ENCODE measurements at regions not wholly inside any gene's neighbourhood (a gene's known extent, or its start where the extent isn't known, plus 50 kb on each side); places are given as distances from the start of the nearest gene placed in this dataset.
A peak's percentile ranks its signal among the peaks of the same experiment; 100 is the strongest.
"Not testable (repeated sequence)": the region's sequence is repeated elsewhere in the genome, so short reads cannot be mapped to it uniquely, and the experiment has no call there.

DNA sequence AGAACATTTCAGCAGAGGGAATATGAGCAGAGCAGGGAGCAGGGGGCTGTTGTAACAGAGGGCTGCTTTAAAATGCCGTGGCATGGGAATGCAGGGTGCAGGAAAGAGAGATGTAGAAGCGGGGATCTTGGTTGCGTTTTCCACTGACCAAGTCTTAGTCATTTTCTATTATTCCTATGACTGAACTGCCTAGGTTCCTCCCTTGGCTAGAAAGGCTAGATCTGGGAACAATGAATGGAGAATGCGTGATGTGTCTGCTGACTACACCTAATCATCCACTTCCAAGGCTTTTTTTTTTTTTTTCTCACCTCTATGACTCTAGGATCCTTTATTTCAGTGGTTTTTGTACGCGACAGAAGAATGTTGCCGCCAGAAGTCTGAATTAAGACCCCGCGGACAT lies 607.4 kb upstream of the TBL1XR1 start:
- DNase-seq, result no peak

DNA sequence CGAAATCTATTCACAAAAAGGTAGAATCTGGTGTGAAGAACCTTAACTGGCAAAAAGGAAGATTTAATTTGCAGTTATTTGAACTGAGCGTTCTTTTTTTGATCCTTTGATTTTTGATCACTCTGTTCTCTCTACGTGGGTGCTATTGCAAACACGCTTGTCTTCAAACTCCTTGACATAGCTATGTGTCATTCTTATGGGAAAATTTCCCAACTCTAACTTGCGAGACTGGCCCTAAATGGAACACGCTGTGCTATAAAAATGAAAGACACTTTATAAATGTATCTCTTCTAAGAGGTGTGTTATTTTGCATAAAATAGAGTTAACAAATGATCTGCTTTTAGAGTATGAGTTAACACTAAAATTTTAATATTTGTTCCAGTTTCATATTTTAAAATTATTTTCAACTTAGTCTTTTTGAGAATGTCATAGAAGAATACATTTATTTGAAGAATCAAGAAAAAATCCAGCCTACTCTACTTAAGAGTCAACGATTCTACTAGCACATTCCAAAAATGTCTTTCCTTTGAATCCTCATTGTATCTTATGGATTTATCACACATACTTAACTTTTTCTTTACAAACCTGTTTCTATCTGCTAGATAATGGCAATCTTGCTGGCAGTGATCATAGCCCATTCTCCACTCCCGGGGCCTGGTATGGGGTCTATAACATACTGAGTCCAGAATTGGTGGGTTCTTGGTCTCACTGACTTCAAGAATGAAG lies 610.0 kb upstream of the TBL1XR1 start:
- no peak for DNase-seq

DNA sequence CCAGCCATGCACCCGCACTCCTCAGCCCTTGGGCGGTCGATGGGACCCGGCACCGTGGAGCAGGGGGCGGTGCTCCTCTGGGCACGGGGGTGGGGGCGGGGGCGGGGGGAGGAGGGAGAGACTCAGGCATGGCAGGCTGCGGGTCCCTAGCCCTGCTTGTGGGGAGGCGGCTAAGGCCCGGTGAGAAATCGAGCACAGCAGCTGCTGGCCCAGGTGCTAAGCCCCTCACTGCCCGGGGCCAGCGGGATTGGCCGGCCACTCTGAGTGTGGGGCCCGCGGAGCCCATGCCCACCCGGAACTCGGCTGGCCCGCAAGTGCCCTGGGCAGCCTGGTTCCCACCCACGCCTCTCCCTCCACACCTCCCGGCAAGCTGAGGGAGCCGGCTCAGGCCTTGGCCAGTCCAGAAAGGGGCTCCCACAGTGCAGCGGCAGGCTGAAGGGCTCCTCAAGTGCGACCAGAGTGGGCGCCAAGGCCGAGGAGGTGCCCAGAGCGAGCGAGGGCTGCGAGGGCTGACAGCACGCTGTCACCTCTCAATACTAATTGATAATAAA lies 611.7 kb upstream of the TBL1XR1 start:
- not testable (repeated sequence) for DNase-seq

DNA sequence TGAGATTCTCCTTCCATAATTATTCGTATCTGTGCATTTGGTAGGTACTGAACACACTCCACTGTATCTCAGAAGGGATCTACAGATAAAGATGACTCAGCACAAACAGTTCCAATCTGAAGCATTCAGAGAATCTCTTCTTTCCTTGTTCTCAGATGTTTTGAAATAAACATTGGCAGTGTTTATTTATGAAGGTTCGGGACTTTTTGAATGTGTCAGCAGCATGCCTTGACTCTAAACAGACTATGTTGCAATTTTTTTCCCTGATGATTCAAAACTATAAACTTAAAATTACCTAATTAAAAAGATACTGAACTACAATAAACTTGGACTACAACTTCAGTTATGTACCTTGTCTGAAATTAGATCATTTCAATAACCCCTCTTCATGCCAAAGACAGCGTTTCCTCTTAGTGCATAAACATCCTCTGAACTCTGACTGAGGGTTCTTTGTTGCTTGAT lies 612.9 kb upstream of the TBL1XR1 start:
- peak in 1 of 2 experiments; percentile 57 for DNase-seq

DNA sequence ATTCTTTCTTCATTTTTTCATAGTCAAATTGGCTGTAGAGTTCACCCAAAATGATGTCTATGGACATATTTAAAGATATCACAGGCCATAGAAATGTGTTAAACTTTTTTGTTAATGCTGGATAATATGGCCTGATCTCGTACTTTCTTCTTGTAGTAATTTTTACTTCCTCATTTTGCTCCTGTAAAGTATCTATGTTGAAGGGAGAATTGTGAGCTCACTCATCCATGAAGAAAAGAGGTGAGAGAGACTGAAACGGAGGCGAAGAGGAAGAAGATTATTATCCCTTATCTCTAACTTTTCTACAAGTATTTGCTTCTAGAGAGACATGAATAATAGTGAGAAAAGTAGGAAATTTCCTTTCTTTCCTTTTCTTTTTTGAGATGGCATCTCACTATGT lies 613.8 kb upstream of the TBL1XR1 start:
- no peak for DNase-seq

DNA sequence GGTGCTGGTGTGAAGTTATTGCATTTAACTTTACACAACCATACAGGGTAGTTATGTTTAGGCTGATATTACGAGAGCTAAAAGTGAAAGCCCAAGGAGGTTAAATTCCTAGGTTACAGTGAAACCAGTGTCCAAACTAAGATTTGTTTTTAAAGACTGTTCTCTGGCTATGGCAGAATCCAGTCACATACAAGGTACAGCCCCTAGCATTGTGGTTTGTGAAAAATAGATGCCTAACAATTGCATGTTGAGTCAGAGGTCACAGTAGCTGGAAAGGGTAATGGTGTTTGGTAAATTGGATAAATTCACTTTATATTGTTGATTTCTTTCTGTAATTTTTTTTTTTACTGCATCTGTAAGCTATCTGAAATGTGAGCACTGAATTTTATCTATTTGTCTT lies 614.6 kb upstream of the TBL1XR1 start:
- DNase-seq, result no peak

DNA sequence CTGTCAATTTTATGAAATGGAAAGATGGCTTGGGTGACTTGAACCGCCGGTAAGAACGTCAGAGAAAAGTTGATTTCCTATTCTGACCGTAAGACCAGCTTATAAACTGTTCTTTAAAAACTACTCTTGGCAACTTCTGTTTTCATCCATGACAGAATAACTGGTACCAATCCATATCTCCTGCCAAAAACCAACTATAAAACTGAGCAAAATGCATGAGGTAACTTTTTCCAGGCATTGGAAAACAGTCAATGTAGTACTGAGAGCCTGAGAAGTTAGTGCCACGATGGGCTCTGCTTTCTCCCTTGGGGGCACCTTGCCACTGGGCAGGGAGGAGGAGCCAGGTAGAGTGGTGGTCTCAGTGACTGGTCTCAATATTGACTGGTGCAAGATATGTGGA lies 615.2 kb upstream of the TBL1XR1 start:
- no peak for DNase-seq

DNA sequence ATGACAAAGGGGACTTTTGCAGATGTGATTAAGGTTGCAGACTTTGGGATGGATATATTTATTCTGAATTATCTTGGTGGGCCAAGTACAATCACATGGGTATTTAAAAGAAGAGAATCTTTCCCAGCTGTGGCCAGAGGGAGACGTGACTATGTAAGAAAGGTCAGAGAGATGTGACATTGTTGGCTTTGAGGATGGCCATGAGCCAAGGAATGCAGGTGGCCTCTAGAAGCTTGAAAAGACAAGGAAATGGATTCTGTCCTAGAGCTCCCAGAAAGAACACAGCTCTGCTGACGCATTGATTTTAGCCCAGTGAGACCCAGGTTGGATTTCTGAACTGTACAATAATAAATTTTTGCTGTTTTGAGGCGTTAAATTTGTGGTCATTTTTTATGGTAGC lies 616.0 kb upstream of the TBL1XR1 start:
- DNase-seq, result no peak

DNA sequence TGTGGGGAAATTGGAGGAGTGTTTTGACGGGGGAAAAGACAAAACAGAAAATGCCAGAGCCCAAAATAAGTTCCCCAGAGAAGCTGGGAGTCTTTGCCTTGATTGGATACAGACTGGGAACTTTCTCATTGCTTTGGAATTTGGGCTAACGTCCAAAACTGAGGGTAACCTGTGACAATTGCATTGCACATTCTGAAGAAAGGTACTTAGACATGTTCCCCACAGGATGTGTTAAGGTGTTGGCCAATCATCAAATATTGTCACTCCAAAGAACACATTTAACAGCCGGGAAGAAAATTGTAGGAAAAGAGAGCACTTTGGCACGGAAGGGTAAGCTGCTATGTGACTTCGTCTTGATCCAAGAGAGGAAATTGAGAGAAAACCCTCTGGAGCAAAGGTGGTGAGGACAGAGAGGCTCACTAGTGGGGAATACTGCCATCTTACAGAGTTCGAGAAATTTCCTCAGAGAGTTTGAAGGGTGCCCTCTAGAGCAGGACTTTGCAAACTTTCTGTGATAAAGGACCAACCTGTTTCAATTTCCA lies 619.5 kb upstream of the TBL1XR1 start:
- peak in 1 of 2 experiments; percentile 20 for DNase-seq

DNA sequence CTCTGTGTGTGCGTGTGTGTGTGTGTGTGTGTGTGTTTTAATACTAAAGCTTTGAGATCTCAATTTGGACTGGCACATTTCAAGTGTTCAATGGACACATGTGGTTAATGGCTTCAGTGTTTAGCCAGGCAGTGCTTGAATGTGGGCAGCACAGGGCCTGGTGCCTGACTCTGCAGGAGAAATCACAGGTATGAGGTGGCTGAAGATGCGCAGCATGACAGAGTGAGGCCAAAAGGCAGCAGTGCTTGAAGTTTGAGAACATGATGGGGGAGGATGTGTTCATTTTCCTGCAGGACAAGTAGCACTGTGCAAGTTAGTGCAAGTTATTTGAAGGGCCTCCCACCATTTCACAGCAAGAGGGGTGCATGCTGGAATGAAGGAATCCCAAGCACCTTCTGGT lies 620.5 kb upstream of the TBL1XR1 start:
- no peak for DNase-seq

DNA sequence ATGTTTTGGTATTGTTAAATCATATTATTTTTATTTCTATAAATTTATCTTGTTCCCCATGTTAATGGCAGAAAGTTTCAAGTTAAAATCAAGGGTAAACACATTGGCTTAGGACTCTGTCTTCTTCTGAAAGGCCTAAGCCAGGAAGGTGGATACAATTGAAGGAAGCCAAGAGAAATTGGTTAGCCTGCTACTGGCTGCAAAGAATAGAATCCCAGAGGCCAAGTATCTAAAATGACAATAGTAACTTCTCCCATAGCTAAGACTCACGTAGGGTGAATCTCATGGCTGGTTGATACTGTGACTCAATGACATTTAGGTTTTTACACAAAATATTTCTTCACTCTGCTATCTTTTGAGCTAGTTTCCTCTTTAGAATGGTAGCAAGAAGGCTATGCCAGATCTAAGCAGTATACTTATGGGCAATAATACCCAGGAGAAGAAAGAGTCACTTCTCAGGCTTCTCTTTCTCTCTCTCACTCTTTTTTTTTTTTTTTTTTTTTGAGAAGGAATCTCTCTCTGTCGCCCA lies 621.5 kb upstream of the TBL1XR1 start:
- no peak for DNase-seq

DNA sequence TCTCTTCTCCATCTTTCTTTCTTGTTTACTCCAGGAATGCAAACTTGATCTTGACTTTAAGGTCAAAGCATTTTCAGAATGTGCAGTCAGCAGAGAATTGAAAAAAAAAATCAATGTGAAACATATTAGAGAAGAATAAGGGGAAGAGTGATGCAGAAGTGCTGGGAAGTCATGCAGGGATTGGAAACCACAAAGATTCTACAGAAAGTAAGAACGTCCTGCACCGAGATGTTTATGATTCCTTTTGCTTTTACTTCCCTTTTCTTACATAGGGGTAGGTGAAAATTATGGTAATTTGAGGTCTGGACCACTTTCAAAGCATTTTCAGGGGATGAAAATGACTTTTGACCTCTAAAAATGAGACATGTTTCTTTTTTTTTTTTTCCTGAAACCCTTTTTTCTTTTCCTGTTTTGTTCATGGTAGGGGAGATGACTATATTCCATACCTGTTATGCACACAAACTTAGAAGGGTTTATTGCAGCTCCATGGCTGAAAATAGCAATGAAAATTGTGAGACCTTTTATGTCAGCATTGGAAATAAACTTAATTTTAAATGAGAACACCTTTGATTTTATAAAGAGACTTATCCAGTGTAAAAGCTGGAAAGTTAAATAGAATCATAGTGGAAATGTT lies 623.5 kb upstream of the TBL1XR1 start:
- no peak for DNase-seq

DNA sequence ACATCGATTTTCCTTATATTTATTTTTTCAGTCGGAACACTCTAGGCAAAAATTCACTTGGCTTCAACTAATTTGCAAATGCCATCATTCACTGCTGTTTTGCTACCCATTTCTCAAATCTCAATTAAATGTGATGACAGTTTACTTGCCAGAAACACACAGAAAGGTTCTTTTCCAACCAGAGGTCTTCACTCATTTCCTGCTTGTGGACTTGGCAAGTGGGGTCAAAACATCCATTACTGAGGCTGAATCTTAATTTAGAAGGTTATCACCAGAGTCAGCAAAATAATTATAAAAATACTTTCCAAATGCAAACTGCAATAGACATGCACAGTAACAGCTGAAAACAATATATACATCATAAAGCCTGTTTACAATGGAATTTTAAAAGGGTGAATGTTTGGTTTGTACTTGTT lies 625.4 kb upstream of the TBL1XR1 start:
- DNase-seq, result no peak

DNA sequence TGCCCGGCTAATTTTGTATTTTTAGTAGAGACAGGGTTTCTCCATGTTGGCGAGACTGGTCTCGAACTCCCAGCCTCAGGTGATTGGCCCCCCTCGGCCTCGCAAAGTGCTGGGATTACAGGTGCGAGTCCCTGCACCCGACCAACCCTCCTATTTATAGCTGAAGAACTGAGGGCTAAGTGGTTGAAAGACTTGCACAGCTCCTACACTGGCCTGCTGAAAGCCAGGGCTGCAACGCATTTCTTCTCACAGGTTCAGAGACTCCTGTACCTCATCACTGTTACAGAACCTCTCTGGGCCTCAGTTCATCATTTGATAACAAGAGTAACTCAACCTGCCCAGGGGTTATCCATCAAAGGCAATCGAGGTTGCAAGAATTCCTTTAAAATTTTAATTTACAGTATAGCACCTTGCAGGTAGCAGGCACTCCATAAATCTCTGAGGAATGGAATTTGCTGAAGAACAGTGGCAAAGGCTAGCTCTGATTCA lies 626.5 kb upstream of the TBL1XR1 start:
- no peak for DNase-seq

DNA sequence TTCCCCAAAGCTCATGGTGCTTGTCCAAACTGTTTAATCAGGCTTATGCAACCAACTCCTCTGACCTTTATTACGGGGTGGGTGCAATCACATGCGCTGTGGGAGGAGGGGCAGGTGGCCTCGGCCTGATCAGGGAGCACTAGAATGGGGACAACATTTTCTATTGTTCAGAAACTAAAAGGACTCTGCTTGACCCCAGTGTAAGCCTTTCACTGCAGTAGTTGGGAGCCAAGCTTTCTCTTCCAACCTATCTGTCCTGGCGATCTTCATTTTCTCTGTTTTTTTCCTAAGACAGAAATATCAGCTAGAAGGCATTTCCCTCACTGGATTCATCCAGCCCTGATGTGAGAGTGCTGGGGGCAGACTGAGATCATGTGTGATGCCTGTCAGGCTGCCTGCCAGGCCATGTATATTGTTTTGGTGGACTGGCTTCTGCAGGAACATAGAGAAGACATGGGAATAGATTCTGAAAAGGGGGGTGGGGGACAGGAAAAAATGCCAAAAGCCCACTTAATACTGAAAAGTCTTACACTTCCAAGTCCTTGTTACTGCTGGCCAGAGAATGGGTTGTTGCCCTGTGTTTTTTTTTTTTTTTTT lies 627.0 kb upstream of the TBL1XR1 start:
- DNase-seq, result no peak

DNA sequence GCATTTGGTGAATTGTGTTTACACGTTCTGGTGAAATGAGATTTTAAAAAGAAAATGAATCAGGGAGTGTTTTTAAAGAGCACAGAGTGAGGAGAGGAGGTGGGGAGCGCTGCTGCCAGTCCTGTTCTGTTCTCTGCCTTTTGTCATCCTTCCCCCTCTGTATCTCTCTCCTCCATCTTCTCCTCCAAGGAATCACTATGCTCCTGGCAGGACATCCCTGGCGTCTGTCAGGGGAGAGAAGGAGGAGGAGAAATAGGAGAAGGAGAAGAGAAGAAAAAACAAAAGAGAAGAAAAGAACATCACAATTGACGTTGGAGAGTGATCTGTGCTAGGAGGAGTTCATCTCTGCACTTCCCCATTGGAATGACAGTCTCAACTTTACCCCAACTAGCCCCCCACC lies 627.6 kb upstream of the TBL1XR1 start:
- DNase-seq, result no peak

DNA sequence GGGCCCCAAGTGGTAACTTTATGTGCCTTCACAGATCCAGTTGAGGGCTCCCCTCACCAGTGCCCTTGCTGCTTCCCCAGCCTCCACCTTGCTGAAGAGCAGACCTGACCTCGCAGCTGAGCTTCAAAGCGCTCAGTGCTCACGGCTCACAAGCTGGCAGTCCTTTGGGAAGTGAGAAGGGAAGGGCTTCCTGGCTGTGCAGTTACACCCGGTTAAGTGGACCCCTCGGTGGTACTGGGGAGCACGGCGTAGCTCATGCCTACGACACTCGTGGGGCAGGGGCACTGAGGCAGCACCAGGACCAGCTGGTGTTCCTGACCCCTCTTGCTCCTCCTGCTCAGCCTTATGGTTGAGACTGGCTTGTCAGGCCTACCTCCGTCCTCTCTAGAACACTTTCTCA lies 629.0 kb upstream of the TBL1XR1 start:
- DNase-seq, result no peak

DNA sequence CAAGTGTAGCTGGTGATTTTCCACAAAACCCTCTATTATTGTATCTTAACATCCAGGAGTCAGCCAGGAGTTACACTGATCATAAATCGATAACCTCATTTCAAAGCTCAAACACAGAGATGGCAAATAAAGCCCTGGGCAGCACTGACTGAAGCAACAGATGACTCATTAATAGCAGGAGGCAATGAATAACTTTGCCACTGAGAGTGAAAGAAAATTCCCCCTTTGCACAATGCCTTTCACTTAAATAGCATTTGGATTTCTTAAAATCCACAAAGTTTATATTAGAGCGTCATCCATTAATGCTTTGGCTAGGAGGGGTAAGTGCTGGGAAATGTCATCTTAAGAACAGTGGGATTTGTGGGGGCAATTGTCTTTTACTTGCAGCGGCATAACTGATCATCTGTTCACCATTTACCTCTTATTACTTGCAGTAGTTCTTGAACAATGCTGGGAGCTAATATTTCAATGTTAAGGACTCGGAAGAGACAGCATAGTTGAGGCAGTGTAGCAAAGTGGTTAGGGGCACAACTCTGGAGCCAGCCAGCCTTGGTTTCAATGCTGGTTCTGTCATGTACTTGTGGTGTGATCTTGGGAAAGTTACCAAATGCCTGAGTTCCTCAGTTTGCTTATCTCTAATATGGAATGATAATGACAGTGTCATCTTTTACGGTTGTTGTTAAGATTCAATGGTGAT lies 630.4 kb upstream of the TBL1XR1 start:
- DNase-seq, result no peak

DNA sequence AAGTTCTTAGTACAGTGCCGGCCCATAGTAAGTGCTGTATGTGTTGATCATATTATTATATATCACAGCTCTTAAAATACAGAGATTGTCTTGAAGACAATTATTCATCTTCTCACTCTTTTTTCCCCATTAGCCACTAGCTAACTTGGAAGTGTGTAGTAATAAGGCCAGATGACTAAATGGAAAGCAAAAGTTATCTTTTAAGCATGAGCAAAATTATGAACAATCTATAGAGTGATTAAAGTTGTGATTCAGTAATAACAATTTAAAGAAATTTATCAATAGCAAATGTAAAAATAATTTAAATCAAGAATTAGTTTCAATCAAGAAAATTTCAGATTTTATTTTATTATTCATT lies 630.9 kb upstream of the TBL1XR1 start:
- no peak for DNase-seq

DNA sequence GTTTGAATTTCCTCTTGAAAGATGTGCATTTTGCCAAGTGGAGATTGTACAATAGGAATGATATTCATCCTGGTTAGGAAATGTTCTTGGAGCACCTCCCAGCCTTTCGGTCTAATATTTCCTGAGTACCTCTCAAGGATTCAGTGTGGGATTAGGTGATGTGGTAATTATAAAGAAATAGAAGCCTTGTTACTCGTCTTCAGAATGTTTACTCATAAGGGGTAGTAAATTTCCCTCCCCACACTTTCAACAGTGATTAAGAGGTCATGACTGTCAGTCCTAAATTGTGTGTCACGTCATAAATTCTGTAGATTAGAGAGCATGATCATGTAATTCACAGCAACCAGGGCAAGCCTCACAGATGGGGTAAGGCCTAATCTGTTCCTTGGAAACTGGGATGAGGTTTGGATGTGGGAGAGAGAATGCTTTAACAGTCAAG lies 633.1 kb upstream of the TBL1XR1 start:
- DNase-seq, result no peak

DNA sequence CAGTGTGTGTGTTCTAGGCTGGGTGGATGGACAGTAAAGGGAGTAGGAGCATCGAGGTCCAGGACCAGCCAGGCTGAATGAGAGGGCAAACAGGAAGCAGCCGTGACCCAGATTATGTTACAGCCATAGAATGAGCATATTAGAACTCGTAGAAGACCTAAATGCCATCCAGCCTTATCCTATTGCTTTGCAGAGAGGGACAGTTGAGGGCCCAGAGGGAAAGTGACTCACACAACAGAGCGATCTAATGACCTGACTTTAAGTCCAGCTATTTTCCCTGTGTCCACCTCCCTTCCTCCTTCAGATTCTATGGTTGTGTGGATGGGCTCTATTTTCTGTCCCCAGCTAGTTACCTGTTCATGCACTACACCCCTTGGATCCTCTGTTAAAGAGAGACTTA lies 634.1 kb upstream of the TBL1XR1 start:
- no peak for DNase-seq

DNA sequence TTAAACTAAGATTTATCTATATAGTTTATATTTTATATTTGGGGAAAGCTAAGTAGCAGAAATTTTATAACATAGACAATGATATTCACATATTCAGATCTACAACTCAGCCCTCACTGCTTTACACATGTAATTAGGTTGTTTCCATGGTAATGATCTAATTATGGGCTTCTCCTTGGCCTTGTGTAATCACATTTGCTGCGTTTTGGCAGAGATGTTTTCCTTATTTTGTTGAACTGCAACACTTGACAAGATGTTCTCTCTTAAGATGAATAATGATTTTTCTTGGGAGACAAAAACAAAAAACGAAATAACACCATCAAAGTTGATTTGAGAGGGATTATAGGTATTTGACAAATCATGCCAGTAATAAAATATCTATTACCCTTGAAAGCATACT lies 635.6 kb upstream of the TBL1XR1 start:
- DNase-seq, result no peak

DNA sequence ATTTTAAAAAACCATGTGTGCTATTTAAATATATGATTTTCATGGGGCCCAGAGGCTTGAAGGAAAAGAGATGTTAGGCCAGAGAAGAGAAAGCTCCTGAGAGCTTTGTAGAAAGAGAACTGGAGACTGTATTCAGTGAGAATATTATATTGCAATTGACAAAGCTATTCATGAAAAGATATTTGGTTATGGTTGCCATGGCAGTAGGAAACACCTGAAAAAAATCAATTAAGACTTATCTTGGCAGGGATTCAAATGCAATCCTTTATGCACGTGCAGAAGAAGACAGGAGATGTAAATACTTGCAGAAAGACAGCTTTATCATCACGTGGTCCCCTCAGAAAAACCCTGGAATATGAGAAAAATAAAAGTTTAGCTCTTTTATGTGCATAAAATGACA lies 636.0 kb upstream of the TBL1XR1 start:
- no peak for DNase-seq

All from SW 1271 (cell line).